GM12875 (cell line): ENCODE measurements at regions not wholly inside any gene's neighbourhood (a gene's known extent, or its start where the extent isn't known, plus 50 kb on each side); places are given as distances from the start of the nearest gene placed in this dataset.
"Not testable (repeated sequence)": the region's sequence is repeated elsewhere in the genome, so short reads cannot be mapped to it uniquely, and the experiment has no call there.

ENCODE experiments used
- H3K4me3 ChIP-seq: one replicate; pipeline ENCODE4 v1.5.1; 2011; ENCODE audit warnings: low read depth, low read length, control low read depth
- TF ChIP-seq, protein P1 (sequence below): IDR thresholded peaks from 2 replicates; pipeline ENCODE4 v1.5.1; 2011; ENCODE audit warnings: low read depth, mild to moderate bottlenecking, control low read depth, inconsistent platforms, low read length, moderate library complexity, borderline replicate concordance; ENCODE audit not compliant: insufficient read depth

DNA sequence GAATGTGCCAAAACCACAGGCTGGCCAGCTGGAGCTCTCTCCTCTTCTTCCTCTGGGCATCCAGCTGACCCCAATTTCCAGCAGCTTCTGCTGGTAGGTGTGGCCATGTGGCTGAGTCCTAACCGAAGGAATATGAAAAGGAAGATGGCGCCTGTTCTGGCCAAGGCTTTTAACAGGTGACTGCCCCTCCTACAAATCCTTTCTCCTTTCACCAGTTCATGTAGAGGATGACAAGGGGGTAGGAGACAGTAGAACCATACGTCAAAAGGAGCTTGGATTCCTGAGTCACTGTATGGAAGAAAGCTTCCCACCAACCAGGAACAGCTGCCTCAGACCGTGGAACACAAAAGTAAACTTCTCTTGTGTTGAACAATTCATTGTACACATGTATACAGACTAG is 316.7 kb upstream of the IGF1R start:
- TF ChIP-seq, protein P1, sequence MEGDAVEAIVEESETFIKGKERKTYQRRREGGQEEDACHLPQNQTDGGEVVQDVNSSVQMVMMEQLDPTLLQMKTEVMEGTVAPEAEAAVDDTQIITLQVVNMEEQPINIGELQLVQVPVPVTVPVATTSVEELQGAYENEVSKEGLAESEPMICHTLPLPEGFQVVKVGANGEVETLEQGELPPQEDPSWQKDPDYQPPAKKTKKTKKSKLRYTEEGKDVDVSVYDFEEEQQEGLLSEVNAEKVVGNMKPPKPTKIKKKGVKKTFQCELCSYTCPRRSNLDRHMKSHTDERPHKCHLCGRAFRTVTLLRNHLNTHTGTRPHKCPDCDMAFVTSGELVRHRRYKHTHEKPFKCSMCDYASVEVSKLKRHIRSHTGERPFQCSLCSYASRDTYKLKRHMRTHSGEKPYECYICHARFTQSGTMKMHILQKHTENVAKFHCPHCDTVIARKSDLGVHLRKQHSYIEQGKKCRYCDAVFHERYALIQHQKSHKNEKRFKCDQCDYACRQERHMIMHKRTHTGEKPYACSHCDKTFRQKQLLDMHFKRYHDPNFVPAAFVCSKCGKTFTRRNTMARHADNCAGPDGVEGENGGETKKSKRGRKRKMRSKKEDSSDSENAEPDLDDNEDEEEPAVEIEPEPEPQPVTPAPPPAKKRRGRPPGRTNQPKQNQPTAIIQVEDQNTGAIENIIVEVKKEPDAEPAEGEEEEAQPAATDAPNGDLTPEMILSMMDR, result no peak
- no peak overlapping the region for H3K4me3 ChIP-seq

DNA sequence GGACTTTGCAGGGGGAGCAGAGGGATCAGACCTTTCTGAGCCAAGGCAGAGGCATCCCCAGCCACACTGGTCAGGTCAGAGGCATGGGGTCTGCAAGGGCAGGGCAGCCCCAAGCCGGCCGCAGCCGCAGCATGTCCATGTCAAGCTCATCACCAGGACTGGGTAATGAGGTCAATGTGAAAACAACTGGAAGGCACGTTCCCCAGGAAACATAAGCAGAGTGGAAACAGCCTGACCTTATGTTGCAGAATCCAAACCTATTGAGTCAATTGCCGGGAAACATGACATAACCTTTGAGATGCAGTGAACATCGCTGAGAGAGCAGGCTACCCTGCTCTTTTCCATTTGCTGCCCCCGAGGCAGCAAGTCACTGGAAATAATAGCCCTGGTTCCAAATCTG is 315.1 kb upstream of the IGF1R start:
- TF ChIP-seq, protein P1, result no peak
- no peak overlapping the region for H3K4me3 ChIP-seq

DNA sequence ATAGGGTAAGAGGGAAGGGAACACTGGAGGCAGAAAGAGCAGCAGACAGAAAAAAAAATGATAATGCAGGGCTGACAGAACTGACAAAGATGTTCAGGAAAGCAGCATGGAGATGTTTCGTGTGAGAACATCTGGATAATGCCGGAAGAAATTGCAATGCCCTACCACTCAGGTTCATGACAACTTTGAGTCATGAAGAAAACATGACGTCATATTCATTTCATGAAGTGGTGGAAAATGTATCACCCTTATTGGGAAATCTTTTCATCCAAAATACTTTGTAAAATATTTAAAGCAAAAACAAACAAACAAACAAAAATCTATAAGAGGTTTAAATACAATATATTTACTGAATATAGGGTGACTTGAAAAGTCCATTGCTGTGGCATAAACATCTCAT is 305.4 kb upstream of the IGF1R start:
- H3K4me3 ChIP-seq, result no peak overlapping the region
- TF ChIP-seq, protein P1, result no peak

DNA sequence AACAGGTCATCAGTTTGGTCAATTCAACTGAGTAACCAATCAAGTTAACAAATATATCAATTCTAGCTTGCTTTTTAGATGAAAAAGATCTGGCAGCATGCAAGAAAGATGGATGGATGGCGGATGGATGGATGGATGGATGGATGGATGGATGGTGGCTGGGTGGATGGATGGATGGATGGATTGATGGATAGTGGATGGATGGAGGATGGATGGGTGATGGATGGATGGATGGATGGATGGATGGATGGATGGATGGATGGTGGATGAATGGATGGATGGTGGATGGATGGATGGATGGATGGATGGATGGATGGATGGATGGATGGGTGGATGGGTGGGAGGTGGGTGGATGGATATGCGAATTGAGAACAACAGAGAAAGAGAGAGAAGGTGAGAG is 303.7 kb upstream of the IGF1R start:
- TF ChIP-seq, protein P1, result no peak
- no peak overlapping the region for H3K4me3 ChIP-seq

DNA sequence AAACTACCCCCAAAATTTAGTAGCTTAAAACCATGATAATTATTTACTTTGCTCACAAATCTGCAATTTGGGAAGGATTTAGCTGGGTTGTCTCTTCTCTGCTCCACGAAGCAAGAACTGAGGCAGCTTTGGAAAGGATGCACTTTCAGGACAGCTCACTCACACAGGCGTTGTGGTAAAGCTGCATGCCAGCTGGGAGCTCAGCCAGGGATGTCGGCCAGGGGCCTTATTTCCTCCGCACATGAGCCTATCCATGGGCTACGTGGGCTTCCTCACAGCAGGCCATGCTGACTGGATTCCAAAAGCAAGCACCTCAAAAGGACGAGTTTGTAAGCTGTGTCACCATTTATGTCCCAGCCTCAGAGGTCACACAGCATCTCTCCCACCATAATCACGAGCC is 301.3 kb upstream of the IGF1R start:
- H3K4me3 ChIP-seq, result no peak overlapping the region
- TF ChIP-seq, protein P1, result no peak

DNA sequence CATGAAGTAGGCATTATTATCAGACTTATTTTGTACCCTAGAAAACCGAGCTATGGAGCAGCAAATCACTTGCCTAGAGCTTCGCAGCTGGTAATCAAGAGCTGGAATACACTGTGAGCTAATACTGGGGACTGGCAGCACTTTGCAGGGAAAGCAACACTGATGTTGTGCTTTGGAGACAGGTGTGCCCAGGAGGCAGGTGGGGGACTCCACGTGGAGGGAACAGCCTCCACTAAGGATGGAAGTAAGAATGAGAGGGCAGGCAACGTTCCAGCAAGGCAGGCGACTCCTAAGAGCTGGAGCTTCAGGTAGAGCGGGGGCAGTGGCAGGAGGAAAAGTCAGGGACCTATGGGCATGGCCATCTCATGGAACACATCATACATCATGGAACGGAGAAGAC is 300.5 kb upstream of the IGF1R start:
- TF ChIP-seq, protein P1, result no peak
- H3K4me3 ChIP-seq, result no peak overlapping the region

DNA sequence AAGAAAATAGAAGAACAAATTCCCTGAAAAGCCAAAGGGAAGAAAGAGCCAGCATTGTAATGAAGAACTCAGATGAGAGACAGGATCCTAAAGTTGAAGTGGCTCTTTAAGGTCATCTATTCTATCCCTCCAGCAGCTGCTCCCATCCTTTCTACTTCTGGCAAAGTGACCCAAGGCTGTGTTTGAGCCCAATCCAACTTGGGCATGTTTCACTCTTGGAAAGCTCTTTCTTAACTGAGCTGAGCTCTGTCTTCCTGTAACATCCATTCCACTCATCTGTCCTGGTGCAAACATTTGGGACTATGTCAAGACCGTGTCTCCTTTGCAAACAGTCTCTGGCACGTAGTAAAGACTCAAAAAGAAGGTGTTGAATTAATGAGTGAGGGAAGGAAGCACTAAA is 298.1 kb upstream of the IGF1R start:
- no peak overlapping the region for H3K4me3 ChIP-seq
- TF ChIP-seq, protein P1, result no peak

DNA sequence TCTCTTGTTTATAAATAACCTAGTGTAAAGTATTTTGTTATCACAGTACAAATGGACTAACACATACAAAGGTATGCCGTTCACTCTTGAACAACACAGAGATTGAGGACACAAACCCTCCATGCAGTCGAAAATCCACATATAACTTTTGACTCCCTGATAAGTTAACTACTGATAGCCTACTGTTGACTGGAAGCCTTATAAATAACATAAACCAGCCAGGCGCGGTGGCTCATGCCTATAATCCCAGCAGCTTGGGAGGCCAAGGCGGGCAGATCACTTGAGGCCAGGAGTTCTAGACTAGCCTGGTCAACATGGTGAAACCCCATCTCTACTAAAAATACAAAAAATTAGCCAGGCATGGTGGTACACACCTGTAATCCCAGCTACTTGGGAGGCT is 290.1 kb upstream of the IGF1R start:
- H3K4me3 ChIP-seq, result not testable (repeated sequence)
